ENCODE measurements at regions not wholly inside any gene's neighbourhood (a gene's known extent, or its start where the extent isn't known, plus 50 kb on each side); places are given as distances from the start of the nearest gene placed in this dataset.

GRCh38 chr16:85170590-85171003 is 58.3 kb upstream of the CIBAR2 start (continued):
- no peak for TF ChIP-seq ZNF629 (CRISPR knock-in tag; conservative IDR thresholded peaks at IDR 0.05)
- no peak for TF ChIP-seq ZNF770 (CRISPR knock-in tag; IDR thresholded peaks at IDR 0.05)
- TF ChIP-seq, protein P1, sequence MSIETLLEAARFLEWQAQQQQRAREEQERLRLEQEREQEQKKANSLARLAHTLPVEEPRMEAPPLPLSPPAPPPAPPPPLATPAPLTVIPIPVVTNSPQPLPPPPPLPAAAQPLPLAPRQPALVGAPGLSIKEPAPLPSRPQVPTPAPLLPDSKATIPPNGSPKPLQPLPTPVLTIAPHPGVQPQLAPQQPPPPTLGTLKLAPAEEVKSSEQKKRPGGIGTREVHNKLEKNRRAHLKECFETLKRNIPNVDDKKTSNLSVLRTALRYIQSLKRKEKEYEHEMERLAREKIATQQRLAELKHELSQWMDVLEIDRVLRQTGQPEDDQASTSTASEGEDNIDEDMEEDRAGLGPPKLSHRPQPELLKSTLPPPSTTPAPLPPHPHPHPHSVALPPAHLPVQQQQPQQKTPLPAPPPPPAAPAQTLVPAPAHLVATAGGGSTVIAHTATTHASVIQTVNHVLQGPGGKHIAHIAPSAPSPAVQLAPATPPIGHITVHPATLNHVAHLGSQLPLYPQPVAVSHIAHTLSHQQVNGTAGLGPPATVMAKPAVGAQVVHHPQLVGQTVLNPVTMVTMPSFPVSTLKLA (IDR thresholded peaks at IDR 0.05): no peak
- no peak for TF ChIP-seq SNAPC2 (CRISPR knock-in tag; IDR thresholded peaks at IDR 0.05)
- TF ChIP-seq ZNF749 (CRISPR knock-in tag; IDR thresholded peaks at IDR 0.05; ENCODE audit: borderline replicate concordance): no peak
- TF ChIP-seq ZNF674 (CRISPR knock-in tag; IDR thresholded peaks at IDR 0.05; ENCODE audit: low read depth): no peak
- TF ChIP-seq MED13 (CRISPR knock-in tag; IDR thresholded peaks at IDR 0.05): no peak
- peak; percentile 19 for TF ChIP-seq ZNF781 (CRISPR knock-in tag; IDR thresholded peaks at IDR 0.05; ENCODE audit: borderline replicate concordance, not compliant biosample characterization)
- TF ChIP-seq ZBTB20 (CRISPR knock-in tag; IDR thresholded peaks at IDR 0.05; ENCODE audit: borderline replicate concordance, low read depth): peak; percentile 44; the same call in 1 of the 2 replicates
- TF ChIP-seq, protein P2, sequence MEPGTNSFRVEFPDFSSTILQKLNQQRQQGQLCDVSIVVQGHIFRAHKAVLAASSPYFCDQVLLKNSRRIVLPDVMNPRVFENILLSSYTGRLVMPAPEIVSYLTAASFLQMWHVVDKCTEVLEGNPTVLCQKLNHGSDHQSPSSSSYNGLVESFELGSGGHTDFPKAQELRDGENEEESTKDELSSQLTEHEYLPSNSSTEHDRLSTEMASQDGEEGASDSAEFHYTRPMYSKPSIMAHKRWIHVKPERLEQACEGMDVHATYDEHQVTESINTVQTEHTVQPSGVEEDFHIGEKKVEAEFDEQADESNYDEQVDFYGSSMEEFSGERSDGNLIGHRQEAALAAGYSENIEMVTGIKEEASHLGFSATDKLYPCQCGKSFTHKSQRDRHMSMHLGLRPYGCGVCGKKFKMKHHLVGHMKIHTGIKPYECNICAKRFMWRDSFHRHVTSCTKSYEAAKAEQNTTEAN (CRISPR knock-in tag; conservative IDR thresholded peaks at IDR 0.05): no peak
- no peak for TF ChIP-seq ZHX2 (IDR thresholded peaks at IDR 0.05; ENCODE audit: low read depth)
- no peak for TF ChIP-seq ZHX2 (CRISPR knock-in tag; IDR thresholded peaks at IDR 0.05; ENCODE audit: borderline replicate concordance)
- no peak for TF ChIP-seq RFX5 (IDR thresholded peaks at IDR 0.05; ENCODE audit: low read depth, low read length)
- no peak for TF ChIP-seq TCF7L2 (IDR thresholded peaks at IDR 0.05; ENCODE audit: low read depth, low read length)
- TF ChIP-seq TERF1 (CRISPR knock-in tag; IDR thresholded peaks at IDR 0.05): no peak
- peak; percentile 43; the same call in 1 of the 2 replicates for TF ChIP-seq ATF7-NPFF (CRISPR knock-in tag; IDR thresholded peaks at IDR 0.05; ENCODE audit: low read depth)
- 0 out of 2 replicates have a peak, but pooled peaks have one; percentile 40 for TF ChIP-seq WIZ (CRISPR knock-in tag; IDR thresholded peaks at IDR 0.05)
